Iris pigment epithelial cell (primary cell): ENCODE measurements at regions not wholly inside any gene's neighbourhood (a gene's known extent, or its start where the extent isn't known, plus 50 kb on each side); places are given as distances from the start of the nearest gene placed in this dataset.
A peak's percentile ranks its signal among the peaks of the same experiment; 100 is the strongest.
"Not testable (repeated sequence)": the region's sequence is repeated elsewhere in the genome, so short reads cannot be mapped to it uniquely, and the experiment has no call there.

Experiments
- DNase-seq: peaks from one replicate; pipeline ENCODE4 v3.0.0-alpha.2; 2011; ENCODE audit warnings: low read depth

GRCh38 chr4:107391630-107392028 is 328.4 kb downstream of the PAPSS1 start:
- DNase-seq, result no peak

GRCh38 chr4:107391009-107391629 is 328.9 kb downstream of the PAPSS1 start:
- no peak for DNase-seq

GRCh38 chr4:107389965-107390364 is 330.1 kb downstream of the PAPSS1 start:
- DNase-seq, result no peak

- no peak for DNase-seq
Observed at GRCh38 chr4:107388736-107389274, 331.2 kb downstream of the PAPSS1 start.

- no peak for DNase-seq
Observed at GRCh38 chr4:107380836-107381438, 339.1 kb downstream of the PAPSS1 start.

GRCh38 chr4:107380190-107380589 is 339.8 kb downstream of the PAPSS1 start:
- peak; percentile 4 for DNase-seq

GRCh38 chr4:107379054-107379869 is 340.8 kb downstream of the PAPSS1 start:
- peak; percentile 60 for DNase-seq

GRCh38 chr4:107376293-107376692 is 340.2 kb upstream of the DKK2 start:
- no peak for DNase-seq

GRCh38 chr4:107366900-107367299 is 330.8 kb upstream of the DKK2 start:
- DNase-seq, result no peak

- DNase-seq, result no peak
Observed at GRCh38 chr4:107366016-107366735, 330.1 kb upstream of the DKK2 start.

- DNase-seq, result no peak
Observed at GRCh38 chr4:107363125-107363524, 327.0 kb upstream of the DKK2 start.

- no peak for DNase-seq
Observed at GRCh38 chr4:107359208-107359607, 323.1 kb upstream of the DKK2 start.

GRCh38 chr4:107354304-107354703 is 318.2 kb upstream of the DKK2 start:
- not testable (repeated sequence) for DNase-seq

GRCh38 chr4:107351196-107351595 is 315.1 kb upstream of the DKK2 start:
- DNase-seq, result no peak

- DNase-seq, result no peak
Observed at GRCh38 chr4:107349732-107350131, 313.6 kb upstream of the DKK2 start.

GRCh38 chr4:107349266-107349665 is 313.2 kb upstream of the DKK2 start:
- DNase-seq, result peak; percentile 75

GRCh38 chr4:107348188-107349050 is 312.3 kb upstream of the DKK2 start:
- no peak for DNase-seq

- no peak for DNase-seq
Observed at GRCh38 chr4:107333518-107333917, 297.4 kb upstream of the DKK2 start.

GRCh38 chr4:107332656-107333055 is 296.5 kb upstream of the DKK2 start:
- peak; percentile 63 for DNase-seq

- no peak for DNase-seq
Observed at GRCh38 chr4:107330916-107331315, 294.8 kb upstream of the DKK2 start.

- peak; percentile 67 for DNase-seq
Observed at GRCh38 chr4:107319386-107319785, 283.3 kb upstream of the DKK2 start.
